Cardiac fibroblast (primary cell): ENCODE measurements at regions not wholly inside any gene's neighbourhood (a gene's known extent, or its start where the extent isn't known, plus 50 kb on each side); places are given as distances from the start of the nearest gene placed in this dataset.

ENCODE experiments used
- DNase-seq, 2 donors: peaks; one replicate each; pipeline versions ENCODE4 v3.0.0 to v3.0.0-alpha.2; 2010; ENCODE audit warnings: low read depth in 2 of 2
- H3K4me3 ChIP-seq, 2 donors: replicated peaks in 1 of 2; 1 replicate in 1 of 2; 2 replicates in 1 of 2; pipeline ENCODE4 v1.5.1; 2011; ENCODE audit warnings: low read depth in 2 of 2, low read length in 2 of 2, mild to moderate bottlenecking in 2 of 2, moderate library complexity in 1 of 2
- TF ChIP-seq, protein P1 (sequence below): IDR thresholded peaks from one replicate; pipeline ENCODE4 v1.5.1; 2011; ENCODE audit warnings: low read depth, mild to moderate bottlenecking, low read length, inconsistent platforms

DNA sequence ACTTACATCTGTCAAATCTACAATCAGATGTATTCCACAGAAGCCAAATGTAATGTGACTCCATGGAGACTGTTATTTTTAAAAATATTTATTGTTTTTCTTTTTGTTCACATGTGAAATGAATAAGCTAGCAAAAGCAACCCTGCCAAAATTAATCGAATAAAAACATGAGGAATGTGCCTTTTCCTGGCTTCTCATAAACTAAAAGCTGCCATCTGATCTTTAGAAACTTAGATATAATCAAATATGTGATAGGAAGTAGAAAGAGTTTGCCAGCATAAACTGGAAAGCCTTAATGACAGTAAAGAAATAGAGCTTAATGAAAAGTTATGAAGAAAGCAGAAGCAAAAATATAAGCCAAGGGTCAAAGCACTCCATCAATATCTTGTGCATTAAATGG lies 1724.7 kb upstream of the WWC1 start:
- H3K4me3 ChIP-seq = no peak overlapping the region
- no peak for DNase-seq
- TF ChIP-seq, protein P1, sequence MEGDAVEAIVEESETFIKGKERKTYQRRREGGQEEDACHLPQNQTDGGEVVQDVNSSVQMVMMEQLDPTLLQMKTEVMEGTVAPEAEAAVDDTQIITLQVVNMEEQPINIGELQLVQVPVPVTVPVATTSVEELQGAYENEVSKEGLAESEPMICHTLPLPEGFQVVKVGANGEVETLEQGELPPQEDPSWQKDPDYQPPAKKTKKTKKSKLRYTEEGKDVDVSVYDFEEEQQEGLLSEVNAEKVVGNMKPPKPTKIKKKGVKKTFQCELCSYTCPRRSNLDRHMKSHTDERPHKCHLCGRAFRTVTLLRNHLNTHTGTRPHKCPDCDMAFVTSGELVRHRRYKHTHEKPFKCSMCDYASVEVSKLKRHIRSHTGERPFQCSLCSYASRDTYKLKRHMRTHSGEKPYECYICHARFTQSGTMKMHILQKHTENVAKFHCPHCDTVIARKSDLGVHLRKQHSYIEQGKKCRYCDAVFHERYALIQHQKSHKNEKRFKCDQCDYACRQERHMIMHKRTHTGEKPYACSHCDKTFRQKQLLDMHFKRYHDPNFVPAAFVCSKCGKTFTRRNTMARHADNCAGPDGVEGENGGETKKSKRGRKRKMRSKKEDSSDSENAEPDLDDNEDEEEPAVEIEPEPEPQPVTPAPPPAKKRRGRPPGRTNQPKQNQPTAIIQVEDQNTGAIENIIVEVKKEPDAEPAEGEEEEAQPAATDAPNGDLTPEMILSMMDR = no peak

- no peak overlapping the region for H3K4me3 ChIP-seq
- TF ChIP-seq, protein P1 = no peak
- no peak for DNase-seq
Observed at GRCh38 chr5:166570865-166571264, 1720.6 kb upstream of the WWC1 start.

DNA sequence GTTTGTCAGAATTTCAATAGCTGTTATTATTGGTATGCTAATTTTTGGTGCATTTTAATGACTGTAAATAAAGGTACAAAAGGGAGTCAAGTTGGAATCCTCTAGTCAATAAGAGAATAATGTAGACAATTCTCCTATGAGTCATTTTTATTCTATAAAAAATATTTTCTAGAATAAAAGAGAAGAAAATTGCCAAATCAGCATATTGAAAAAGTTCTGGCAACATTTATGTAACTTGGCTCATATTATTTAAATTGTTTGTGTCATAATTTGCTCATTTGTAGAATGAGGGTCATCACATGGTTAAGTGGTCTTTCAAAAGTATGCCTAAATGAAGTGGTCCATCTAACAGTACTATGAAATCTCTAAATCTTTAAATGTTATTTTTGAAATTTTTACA lies 1719.8 kb upstream of the WWC1 start:
- no peak overlapping the region for H3K4me3 ChIP-seq
- TF ChIP-seq, protein P1 = no peak
- no peak for DNase-seq

GRCh38 chr5:166576323-166576722 lies 1715.1 kb upstream of the WWC1 start:
- H3K4me3 ChIP-seq = no peak overlapping the region
- DNase-seq = no peak
- TF ChIP-seq, protein P1 = no peak

DNA sequence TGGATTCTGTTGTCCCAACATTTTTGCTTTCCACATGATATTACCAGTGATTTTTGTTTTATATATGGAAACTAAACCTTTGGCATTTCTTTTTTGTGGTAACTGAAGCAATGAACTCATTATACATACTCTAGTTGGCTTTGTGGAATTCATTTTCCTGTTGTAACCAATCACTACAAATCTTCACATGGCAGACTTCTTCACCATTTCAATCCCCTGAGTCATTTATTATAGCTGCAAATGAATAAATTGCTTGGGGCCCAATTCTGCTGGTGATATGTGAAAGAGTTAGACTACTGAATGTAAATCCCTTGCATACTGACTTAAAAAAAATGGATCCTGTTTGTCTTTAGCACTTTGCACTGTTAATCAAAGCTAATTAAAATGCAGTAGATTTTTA lies 1709.6 kb upstream of the WWC1 start:
- TF ChIP-seq, protein P1 = no peak
- H3K4me3 ChIP-seq = no peak overlapping the region
- no peak for DNase-seq

DNA sequence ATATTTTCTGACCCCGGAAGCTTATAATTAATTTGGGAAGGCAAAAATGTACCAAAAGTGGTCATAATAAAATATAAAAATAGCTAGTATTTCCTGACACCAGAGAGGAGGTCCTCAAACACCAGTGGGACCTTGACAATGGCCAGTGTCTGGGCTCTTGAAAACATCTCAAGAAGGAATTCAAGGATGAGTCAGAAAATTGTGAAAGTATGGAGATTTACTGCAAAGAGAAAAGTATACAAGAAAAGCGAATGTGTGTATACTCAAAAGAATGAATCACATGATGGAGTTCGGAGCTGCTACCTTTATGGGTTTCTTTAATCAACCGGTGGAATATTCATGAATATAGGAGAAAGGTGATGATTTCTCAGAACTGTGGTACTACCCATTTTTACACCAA lies 1709.0 kb upstream of the WWC1 start:
- no peak overlapping the region for H3K4me3 ChIP-seq
- DNase-seq = no peak
- TF ChIP-seq, protein P1 = no peak

- TF ChIP-seq, protein P1 = no peak
- DNase-seq = no peak
- no peak overlapping the region for H3K4me3 ChIP-seq
Observed at GRCh38 chr5:166594567-166594966, 1696.9 kb upstream of the WWC1 start.
